T-helper 2 cell (primary cell): ENCODE measurements at regions not wholly inside any gene's neighbourhood (a gene's known extent, or its start where the extent isn't known, plus 50 kb on each side); places are given as distances from the start of the nearest gene placed in this dataset.
A peak's percentile ranks its signal among the peaks of the same experiment; 100 is the strongest.

Experiments used
- DNase-seq, 5 experiments: peaks; one replicate each; pipeline versions ENCODE4 v3.0.0 to v3.0.0-alpha.2; 2012 to 2022

DNA sequence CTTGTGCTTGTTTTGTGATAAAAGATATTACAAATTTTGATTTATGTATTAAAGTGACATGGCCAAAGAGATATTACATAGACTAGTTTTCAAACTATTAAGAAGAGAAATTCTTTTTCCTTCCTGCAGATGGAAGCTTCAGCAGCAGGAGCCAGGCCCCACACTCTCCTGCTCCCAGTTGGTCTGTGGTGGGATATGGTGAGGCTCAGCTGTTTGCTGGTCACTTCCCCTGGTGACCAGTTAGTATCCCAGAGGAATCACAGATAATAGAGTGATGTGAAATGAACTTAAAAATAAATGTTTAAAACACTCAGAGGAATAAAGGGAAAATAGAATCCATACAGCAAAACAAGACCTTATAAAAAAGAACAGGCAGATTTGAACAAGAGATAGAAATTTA lies 154.7 kb downstream of the KTN1 start:
- no peak for DNase-seq

DNA sequence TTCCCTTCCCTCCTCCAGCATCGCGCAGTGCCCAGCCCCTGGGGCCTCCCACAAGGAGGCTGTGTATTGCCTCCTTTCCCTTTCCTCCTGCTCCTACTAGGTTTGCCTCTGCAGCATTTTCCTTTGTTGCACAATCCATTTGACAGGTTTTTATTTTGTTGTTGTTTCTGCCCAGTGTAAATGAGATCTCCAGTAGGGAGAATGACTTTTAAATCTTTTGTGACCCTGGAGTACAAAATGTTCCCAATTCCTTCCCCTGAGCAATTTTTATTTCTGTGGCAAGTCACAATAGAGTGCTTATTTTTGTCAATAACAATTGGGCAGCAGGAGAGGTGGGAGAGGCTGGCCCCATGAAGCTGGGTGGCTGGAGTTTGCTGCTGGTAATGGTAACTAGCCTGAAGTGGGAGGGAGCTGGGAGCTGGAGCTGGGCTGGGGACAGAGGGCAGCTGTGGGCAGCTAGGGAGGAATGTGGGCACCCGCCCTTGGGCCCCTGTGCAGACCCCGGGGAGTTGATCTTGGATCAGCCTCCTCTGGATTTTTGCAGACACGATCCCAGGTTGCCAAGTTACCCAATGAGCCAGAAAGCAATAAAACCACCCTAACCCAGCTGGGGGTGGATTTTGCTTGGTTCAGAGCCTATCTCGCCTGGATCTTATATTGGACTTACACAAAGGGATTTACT lies 160.1 kb downstream of the KTN1 start:
- no peak for DNase-seq

DNA sequence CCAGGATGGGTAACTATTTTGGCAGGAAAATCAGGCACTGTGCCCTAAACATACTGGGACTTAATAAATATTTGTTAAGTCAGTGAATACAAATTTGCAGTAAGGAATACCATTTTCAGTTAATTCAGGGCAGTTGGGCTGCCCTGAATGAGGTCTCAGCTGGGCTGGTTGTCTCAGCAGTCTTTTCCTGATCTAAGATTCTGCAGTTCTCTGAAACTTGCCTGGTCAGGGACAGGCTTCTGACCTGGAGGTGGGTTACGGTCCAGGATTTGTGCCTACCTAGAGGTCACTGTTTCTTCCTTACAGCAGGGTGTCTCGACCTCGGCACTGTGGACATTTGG lies 160.6 kb downstream of the KTN1 start:
- no peak for DNase-seq

DNA sequence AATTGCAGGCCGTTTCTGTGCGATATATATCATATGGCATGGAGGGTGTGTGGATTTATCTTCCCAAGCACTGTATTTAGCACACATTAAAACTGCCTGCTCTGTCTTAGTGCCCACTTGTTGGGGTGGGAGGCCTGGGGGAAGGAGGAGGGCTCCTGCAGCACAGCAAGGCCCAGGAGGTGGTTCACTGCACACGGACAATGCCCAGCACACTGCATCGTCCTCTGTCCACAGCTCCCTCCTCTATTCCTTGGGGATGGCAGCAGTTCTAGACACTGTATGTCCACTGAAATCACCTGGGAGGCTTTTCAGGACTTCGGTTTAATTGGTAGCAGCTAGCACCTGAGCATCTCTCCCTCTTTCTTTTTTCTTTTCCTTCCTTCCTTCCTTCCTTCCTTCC lies 161.2 kb downstream of the KTN1 start:
- DNase-seq: no peak

DNA sequence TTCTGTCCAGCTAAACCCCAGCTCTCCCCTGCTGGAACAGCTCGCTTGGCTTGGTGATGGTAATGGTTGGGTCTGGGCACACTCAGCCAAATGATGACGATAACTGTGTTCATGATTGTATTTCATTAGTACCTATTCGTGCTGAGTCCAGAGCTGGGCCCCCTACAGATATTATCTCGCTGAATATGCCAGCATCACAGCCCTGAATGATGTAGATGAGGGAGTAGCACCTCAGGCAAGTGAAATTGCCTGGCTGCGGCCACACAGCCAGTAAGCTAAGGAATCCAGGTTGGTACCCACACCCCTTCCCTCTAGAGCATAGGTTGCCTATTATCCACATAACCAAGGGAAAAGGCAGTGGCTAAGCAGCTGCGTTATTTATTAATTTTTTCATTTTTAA lies 163.5 kb downstream of the KTN1 start:
- no peak for DNase-seq

DNA sequence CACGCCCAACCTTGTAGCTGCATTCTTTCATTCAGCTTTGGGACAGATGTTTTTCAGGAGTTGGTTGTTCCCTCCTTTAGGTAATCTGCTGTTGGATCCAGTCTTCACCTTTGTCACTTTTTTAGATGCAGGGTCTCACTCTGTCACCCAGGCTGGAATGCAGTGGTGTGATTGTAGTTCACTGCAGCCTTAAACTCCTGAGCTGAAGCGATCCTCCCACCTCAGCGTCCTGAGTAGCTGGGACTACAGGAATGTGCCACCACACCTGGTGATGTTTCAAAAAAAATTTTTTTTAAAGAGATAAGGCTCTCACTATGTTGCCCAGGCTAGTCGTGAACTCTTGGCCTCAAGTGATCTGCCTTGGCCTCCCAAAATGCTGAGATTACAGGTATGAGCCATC lies 164.3 kb downstream of the KTN1 start:
- no peak for DNase-seq

DNA sequence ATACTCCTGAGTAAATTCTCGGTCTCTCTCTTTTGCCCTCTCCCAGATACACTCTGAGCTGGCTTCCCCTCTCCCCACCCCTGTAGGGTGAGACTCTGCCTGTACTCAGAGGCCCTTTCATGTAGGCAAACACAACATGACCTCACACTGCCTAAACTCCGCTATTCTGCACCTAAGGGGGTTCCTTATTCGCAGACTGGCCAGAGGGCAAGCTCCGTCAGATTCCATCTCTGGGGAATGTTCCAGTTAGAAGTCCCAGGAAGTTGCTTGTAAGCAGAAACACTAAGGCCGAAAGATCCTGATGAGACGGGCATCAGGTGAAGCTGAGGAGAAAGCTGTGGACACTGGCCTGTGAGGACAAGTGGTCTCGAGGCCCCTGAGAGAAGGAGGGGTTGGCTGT lies 165.9 kb downstream of the KTN1 start:
- no peak for DNase-seq

DNA sequence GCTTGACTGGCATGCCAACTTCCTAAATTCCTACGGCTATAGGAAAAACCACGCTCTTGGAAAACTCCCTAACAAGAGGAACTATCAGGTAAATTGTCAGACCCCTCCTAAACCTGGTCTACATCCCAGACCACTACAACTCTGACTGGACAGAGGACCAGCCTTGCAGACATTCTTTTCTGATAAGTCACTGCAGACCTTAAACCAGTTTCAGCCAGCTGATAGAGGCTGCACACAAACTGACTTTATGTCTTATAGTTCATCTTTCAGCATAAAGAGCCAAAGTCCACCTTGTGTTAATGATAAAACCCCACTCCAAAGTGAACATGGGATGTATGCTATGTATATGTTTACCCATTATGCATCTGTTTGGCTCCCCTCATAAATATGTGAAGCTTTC lies 166.6 kb downstream of the KTN1 start:
- no peak for DNase-seq

DNA sequence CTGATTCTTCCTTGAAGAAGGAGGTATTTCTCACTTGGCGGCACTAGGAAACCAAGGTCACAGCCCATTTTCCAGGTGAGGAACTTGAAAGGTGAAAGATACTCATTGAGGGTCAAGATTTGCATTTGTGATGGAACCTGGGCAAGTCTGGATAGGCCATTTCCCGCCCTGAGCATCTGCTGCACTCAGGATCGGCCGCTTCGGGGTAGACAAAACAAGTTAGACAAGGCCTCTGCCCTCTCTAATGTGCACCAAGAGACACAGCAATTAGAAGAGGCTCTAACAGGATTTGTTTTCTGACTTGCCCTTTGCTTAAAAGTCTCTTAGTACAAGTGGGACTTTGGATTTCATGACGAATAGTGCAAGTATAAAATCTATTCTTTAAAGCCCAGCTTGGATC lies 167.2 kb downstream of the KTN1 start:
- no peak for DNase-seq

DNA sequence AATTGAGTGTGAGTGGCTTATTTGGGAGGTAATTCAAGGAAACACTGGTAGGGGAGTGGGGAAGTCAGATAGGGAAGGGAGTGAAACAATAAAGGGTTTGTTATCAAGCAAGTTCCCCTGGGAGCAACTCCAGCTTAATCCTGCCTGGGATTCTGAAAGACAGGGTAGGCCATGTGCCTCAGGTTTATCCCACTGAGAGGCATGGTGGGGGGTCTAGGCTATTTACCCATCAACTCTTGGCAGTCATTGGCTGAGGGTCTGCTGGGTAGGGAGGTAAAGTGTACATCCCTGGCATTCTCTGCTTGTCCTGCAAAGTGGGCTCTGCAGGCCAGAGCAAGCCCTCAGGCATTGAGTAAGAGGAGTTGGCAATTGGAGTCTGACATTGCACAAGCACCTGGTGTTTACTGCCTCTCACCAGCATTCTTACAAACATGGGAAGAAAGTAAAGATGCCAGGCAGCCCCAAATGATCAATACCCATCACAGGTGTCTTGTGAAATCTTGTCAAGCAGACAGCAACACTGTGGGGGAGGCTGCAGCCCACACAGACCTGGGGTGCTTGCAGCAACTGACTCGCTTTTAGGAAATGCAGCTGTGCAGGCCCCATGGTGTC lies 169.3 kb downstream of the KTN1 start:
- DNase-seq: no peak

DNA sequence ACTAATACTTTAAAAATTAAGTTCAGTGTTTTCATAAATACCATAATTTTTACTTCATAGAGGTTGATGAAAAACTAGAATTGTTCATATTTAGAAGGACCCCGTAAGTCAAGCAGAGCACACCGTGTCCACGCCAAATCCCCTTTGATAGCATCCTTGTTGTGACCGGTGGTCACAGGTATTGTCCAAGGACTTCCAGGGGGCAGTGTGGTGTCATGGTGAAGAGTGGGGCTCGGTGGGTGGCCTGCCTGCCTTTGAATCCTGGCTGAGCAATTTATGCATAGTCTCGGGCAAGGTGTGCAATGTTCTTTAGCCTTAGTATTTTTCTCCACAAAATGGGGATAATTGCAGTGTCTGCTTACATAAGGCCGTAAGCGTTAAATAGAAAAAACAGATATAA lies 169.9 kb downstream of the KTN1 start:
- no peak for DNase-seq

DNA sequence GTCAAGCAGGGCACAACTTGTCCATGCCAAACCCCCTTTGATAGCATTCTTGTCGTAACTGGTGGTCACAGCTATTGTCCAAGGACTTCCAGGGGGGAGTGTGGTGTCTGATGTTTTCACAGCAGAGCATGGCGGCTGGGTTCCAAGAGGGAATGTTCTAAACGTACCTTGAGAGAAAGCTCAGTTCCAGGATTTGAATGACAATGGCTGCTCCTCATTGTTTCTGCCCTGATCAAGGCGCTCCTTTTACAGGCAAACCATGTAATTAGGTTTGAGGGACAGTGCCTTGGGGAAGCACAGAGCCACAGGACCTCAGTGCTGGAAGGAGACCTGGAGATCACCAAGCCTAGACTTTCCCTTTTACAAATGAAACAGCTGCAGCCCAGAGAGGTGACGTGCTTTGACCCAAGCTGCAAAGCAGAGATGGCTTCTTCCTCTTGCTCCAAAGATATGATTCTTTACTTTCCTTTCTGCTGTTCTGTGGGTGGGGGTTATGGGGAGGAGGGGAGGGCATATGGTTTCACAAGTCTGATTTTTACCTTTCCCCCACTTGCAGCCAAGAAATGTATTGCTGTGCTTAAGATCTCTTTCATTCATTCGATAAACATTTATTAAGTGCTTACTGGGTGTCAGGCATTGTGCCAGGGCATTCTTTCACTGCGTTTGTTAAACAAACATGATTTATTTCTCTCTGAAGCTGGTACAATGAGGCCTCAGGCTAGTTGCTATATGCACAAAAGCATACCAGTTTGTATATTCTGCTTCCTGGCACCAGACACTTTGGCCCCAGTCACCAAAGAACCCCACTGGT lies 172.8 kb downstream of the KTN1 start:
- DNase-seq: no peak

DNA sequence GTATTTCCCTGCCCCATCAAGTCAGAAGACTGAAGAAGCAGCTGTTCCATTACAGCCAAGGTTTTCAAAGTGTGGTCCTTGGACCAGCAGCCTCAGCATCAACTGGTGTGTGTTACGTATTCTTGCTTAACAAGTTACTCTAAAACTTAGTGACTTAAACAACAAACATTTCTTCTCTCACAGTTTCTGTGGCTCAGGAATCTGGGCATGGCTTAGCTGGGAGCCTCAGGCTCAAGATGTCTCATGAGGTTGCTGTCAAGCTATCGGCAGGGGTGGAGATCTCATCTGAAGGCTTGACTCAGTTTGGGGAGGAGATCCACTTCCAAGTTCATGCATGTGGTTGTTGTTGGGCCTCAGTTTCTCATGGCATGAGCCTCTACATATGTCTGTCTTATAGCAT lies 174.5 kb downstream of the KTN1 start:
- no peak for DNase-seq

DNA sequence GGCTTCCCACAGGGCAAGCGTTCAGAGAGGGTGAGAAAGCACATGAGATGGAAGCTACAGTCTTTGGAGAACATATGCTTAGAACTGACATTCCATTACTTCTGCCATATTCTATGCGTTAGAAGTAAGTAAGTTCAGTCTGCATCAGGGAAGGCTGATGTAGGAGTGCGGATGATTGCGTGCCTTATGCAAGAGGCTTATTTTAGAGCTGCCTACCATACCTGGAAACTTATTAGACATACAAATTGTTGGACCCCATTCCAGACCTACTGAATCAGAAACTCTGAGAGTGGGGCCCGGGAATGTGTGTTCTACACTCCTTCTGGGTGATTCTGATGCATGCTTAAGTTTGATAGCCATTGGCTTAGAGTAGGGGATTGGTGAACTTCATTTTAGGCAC lies 174.9 kb downstream of the KTN1 start:
- DNase-seq: no peak

DNA sequence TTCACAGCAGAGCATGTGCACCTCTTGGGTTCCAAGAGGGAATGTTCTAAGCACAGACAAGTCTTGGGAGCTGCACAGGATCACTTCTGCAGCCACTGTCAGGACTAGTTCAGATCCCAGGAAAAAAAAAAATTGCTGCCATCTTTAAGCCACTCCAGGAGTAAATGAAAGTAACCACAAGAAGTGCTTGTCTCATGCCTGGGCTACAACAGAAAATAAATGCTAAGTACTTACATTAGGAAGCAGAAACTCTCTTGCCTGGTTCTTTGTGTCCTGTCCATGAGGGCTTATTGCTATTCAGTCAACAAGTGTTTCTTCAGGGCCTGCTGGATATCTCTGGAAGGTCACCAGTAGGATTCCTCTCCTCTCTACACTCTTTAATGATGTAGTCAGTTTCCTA lies 176.1 kb downstream of the KTN1 start:
- DNase-seq: no peak

DNA sequence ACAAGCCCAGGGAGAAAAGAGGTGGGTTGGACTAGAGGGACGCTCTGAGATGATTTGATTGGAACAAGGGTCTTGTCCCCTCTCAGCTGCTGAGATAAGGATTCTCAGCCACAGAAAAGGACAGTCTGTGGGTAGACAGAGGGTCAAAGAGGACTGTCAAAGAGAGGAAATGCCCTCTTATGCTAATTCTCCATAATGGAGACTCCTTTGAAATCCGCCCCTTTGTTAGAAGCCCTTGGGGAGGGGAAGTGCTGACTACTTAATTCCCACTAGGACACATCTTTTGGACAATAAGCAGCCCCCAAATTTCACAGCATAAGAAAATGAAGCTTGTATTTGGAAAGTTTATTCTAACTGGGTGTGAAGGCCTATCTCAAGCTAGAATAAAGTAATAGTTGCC lies 176.6 kb downstream of the KTN1 start:
- DNase-seq: no peak

DNA sequence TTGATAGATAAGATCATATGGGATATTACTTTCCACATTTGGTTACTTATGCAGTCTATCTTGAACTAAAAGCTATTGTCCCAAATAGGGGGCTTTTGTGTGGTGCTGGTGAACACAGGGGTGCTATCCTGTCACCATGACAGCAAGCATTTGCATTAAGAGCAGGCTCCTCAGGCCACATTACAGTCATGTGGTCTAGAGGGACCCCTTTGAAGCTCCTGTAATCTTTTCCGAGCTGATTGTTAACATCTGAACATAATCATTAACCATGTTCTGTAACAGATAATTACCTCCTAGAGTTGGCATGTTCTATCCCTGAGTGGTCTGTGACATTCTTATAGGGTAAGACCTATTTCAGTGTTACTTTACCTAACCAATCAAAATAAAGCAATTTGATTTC lies 178.8 kb downstream of the KTN1 start:
- DNase-seq: no peak

DNA sequence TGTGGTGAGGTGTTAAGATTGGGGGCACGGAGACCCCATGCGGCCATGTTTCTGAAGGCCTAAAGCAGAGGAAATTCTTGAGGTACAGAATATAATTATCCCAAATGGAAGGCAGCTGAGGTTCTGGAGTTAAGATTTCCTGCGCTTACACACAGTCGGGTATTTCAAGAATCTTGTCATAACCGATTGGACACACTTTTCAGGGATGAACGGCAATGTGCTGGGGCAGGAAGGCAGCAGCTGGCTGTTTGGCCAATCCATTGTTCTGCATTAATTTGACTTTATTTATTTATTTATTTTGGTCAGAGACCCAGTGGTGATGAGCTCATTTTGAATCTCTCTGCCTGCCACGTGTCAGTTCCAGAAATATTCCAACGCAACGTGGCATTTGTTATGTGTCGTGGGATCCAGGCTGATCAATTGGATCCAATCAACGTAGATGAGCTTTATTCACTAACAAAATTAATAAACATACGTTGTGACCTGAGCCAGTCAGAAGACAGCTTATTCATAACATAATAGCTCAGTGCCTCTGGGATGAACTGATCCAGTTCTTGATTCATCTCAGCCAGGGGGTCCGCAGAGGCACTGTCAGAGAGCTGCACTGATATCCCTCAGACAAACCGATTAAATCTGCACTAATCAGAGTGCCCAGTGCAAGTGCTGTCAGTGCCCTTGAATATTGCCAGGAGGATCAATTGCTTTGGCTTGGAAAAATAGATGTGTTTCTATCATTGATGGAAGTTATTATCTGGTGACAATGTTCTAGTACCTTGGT lies 181.0 kb downstream of the KTN1 start:
- DNase-seq: no peak

DNA sequence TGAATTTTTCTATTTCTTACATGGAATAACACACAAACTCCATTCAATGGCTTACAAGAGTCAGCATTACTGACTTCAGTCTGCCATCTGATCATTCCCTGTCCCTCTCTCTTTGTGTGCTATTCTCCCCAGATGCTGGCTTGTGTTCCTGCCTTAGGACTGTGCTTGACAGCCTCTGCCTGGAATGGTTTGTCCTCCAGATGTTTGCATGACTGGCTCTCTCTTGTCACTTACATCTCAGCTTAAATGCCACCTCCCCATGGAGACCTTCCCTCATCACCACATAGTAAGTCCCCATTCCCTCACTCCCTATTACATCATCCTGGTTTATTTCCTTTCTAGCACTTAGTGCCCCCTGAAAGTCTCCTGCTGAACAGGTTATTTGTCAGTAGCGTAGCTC lies 181.6 kb downstream of the KTN1 start:
- DNase-seq: no peak

DNA sequence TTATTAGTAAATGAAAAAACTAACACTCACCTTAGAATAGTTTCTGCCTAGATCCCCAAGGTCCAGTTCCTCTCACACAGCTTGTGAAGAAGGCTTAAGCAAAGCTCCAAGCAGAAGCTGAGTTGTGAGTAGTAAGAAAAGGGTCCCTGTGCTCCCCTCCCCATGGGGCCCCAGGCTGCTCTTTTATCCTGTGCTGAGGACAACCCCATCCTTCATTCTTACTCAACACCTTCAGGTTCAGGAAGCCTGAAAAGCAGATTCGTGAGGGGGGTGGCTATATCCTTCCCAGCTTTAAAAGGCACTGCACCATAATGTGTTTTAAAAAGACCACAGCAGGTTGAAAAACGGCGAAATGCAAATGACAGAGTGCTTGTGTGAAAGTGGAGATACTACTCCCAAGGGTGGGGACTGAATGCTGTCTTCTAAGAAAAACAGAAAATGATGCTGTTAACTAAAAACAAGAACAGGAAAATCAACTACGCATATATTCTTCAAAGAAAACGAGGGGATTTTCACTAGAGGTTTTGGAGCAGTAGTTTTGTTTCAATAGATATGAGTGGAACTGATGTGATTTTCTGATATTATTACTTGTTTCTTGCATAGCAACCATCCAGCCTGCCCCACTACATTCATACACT lies 182.7 kb downstream of the KTN1 start:
- peak in 1 of 5 experiments; percentile 38 for DNase-seq

DNA sequence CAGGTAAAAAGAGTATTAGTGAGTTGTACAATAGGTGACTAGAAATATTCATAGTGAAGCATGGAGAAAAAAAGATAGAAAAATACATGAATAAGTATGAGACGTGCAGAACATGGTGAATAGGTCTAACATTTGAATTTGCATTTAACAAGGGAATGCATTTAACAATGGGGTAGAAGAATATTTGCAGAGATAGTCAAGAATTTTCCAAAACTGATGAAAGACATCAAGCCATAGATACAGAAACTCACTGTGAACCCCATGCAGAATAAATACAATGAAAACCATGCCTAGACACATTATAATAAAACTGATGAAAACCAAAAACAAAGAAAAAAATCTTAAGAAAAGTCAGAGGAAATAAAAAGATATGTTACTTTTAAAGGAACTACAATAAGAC lies 184.8 kb downstream of the KTN1 start:
- DNase-seq: no peak

DNA sequence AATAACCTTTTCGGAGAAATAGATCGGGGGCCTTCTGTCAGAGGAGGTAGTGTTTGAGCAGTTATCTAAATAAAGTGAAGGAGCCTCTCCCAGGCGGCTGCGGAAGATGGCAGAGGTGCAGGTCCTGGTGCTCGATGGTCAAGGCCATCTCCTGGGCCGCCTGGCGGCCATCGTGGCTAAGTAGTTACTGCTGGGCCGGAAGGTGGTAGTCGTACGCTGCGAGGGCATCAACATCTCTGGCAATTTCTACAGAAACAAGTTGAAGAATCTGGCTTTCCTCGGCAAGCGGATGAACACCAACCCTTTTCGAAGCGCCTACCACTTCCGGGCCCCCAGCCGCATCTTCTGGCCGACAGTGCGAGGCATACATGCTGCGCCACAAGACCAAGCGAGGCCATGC lies 186.1 kb downstream of the KTN1 start:
- no peak for DNase-seq

DNA sequence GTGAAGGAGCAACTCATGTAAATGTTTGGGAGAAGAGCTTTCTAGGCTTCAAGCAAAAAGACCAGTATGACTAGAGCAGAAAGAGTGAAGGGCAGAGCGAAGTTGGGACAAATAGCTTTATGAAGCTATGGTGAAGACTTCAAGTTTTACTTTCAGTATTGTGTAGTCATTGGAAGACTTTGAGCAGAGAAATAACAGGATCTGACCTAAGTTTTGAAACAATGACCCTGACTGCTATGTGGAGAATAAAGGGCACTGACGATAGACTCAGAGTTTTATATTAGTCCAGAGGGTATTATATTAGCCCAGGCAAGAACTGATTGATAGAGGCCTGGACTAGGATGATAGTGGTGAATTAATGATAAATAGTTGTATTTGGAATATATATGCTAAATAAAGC lies 187.3 kb downstream of the KTN1 start:
- DNase-seq: no peak
